ENCODE measurements at regions not wholly inside any gene's neighbourhood (a gene's known extent, or its start where the extent isn't known, plus 50 kb on each side); places are given as distances from the start of the nearest gene placed in this dataset.
"Not testable (repeated sequence)": the region's sequence is repeated elsewhere in the genome, so short reads cannot be mapped to it uniquely, and the experiment has no call there.

DNA sequence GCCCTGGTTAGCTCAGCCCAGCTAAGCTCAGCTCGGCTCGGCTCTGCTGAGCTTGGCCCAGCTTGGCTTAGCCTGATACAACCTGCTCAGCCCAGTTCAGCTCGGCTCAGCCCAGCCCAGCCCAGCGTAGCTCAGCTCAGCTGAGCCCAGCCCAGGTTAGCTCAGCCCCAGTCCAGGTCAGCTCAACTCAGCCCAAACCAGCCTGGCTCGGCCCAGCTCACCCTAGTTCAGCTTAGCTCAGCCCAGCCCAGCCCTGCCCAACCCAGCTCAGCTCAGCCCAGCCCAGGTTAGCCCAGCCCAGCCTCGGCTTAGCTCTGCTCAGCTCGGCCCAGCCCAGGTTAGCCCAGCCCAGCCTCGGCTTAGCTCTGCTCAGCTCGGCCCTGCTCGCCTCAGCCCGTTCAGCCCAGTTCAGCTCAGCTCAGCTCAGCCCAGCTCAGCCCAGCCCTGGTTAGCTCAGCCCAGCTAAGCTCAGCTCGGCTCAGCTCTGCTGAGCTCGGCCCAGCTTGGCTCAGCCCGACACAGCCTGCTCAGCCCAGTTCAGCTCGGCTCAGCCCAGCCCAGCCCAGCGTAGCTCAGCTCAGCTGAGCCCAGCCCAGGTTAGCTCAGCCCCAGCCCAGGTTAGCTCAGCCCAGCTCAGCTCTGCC, 332.8 kb downstream of the TMEM121 start:
- TF ChIP-seq POLR2A, CTCF (IDR thresholded peaks at IDR 0.05): not testable (repeated sequence)
